ENCODE measurements at regions not wholly inside any gene's neighbourhood (a gene's known extent, or its start where the extent isn't known, plus 50 kb on each side); places are given as distances from the start of the nearest gene placed in this dataset.
A peak's percentile ranks its signal among the peaks of the same experiment; 100 is the strongest.

DNA sequence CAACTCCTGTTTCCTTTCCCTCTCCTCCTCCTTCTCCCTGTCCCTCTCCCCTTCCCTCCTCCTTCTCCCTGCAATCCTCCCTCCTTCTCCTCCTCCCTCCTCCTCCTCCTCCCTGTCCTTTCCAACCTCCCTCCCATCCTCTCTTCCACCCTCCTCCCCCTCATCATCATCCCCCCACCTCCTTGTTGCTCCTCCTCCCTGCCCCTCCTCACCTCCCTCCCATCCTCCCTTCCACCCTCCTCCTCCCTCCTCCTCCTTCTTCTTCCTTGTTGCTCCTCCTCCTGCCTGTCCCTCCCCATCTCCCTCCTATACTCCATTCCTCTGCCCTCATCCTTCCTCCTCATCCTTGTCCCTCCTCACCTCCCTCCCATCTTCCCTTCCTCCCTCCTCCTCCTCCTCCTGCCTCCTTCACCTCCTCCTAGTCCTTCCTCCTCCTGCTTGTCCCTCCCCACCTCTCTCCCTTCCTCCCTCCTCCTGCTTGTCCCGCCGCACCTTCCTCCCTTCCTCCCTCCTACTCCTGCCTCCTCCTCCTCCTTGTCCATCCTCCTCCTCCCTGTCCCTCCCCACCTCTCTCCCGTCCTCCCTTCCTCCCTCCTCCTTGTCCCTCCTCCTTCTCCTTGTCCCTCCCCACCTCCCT lies 222.5 kb downstream of the IRF8 start:
- peaks cover 28% of the 10 kb centered on the region for H3K27me3 Mint-ChIP-seq (ENCODE audit: unreplicated experiment)
- DNase-seq (ENCODE audit: extremely low spot score, unreplicated experiment) = peak; percentile 36
- TF ChIP-seq, protein P1, sequence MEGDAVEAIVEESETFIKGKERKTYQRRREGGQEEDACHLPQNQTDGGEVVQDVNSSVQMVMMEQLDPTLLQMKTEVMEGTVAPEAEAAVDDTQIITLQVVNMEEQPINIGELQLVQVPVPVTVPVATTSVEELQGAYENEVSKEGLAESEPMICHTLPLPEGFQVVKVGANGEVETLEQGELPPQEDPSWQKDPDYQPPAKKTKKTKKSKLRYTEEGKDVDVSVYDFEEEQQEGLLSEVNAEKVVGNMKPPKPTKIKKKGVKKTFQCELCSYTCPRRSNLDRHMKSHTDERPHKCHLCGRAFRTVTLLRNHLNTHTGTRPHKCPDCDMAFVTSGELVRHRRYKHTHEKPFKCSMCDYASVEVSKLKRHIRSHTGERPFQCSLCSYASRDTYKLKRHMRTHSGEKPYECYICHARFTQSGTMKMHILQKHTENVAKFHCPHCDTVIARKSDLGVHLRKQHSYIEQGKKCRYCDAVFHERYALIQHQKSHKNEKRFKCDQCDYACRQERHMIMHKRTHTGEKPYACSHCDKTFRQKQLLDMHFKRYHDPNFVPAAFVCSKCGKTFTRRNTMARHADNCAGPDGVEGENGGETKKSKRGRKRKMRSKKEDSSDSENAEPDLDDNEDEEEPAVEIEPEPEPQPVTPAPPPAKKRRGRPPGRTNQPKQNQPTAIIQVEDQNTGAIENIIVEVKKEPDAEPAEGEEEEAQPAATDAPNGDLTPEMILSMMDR (IDR thresholded peaks at IDR 0.05) = no peak
- H3K9me3 Mint-ChIP-seq (ENCODE audit: unreplicated experiment) = no peaks in the 10 kb centered on the region
- H3K36me3 Mint-ChIP-seq (ENCODE audit: unreplicated experiment) = no peaks in the 10 kb centered on the region
- H3K4me3 Mint-ChIP-seq (ENCODE audit: unreplicated experiment) = no peak overlapping the region
- H3K4me1 Mint-ChIP-seq (ENCODE audit: unreplicated experiment) = peaks cover 2% of the 10 kb centered on the region
- H3K27ac Mint-ChIP-seq (ENCODE audit: unreplicated experiment) = no peak overlapping the region

DNA sequence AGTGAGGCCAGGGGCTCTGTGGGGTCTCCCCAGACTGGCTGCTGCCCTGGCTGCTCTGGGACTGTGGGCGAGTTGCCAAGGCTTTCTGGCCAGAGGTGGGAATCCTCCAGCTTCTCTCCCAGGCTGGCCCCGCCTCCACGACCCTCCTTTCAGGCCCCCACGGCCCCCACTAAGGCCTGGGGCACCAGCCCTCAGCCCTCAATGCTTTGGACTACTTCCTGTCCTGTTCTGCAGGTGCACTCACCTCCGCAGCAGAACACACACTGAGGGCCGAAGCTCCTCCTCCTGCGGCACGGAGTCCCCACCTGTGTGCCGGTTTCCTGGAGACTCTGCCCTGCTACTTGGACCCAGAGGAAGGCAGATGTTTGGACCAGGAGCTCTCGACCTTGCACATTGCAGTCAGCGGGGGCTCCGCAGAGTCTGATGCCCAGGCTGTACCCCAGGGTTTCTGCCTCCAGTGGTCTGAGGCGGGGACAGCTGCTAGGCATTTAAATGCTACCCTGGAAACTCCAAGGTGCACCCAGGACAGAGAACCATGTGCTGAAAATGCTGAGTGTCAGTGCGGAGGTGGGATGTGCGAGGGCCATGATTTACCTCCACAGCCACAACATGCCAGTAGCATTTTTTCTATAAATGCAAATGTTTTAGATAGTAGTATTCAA lies 223.8 kb downstream of the IRF8 start:
- Mint-ChIP-seq H3K4me3 (ENCODE audit: unreplicated experiment) (no peak overlapping the region), H3K36me3 (ENCODE audit: unreplicated experiment) (no peaks in the 10 kb centered on the region)

DNA sequence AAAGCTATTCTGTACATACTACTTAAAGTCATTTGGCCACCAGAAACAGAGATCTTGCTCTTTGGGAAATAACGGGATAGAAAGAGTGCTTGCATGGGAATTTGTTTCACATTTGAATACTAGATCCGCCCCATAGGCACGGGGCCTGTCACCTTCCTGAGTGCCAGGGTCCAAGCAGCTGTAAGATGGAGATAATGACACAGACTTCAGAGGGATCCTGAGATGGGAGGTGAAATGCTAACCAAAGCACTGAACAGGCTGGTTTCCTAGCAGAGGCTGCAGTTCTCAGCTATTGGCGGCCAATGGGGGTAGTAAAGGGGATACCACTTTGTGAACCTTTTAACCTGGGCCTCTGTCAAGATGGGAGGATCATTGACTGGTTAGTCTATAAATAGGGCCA lies 225.4 kb downstream of the IRF8 start:
- Mint-ChIP-seq H3K9me3 (ENCODE audit: unreplicated experiment) (no peaks in the 10 kb centered on the region), H3K27ac (ENCODE audit: unreplicated experiment) (no peak overlapping the region), H3K4me1 (ENCODE audit: unreplicated experiment) (no peaks in the 10 kb centered on the region), H3K4me3 (ENCODE audit: unreplicated experiment) (no peak overlapping the region), H3K27me3 (ENCODE audit: unreplicated experiment) (peaks cover 25% of the 10 kb centered on the region), H3K36me3 (ENCODE audit: unreplicated experiment) (no peaks in the 10 kb centered on the region)
- DNase-seq (ENCODE audit: extremely low spot score, unreplicated experiment) = peak; percentile 53
- TF ChIP-seq, protein P1 (IDR thresholded peaks at IDR 0.05) = no peak

More for the DNA sequence above, 223.8 kb downstream of the IRF8 start:
- Mint-ChIP-seq H3K4me1 (ENCODE audit: unreplicated experiment) (peaks cover 2% of the 10 kb centered on the region), H3K27me3 (ENCODE audit: unreplicated experiment) (peaks cover 28% of the 10 kb centered on the region), H3K9me3 (ENCODE audit: unreplicated experiment) (no peaks in the 10 kb centered on the region), H3K27ac (ENCODE audit: unreplicated experiment) (no peak overlapping the region)
- peak; percentile 83 for DNase-seq (ENCODE audit: extremely low spot score, unreplicated experiment)
- TF ChIP-seq, protein P1 (IDR thresholded peaks at IDR 0.05) = no peak

DNA sequence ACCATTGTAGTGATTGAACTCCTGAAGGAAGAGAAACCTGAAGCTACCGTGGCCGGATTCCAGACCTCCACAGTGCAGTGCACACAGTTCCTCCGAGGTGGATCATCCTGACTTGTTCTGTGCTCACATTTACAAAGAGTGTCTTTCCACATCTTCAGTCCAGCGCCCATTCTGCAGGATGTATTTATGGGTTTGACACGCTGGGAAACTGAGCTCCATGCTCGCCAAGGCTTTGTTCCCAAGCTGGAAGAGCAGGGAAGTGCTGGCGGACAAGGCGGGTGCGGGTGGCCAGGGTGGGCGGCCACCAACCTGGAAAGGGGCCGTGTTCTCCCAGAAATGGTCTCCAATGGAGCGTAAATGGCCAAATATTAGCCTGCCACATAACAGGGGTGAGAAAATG lies 227.9 kb downstream of the IRF8 start:
- Mint-ChIP-seq H3K4me1 (ENCODE audit: unreplicated experiment) (no peaks in the 10 kb centered on the region), H3K27ac (ENCODE audit: unreplicated experiment) (no peak overlapping the region), H3K4me3 (ENCODE audit: unreplicated experiment) (no peak overlapping the region), H3K27me3 (ENCODE audit: unreplicated experiment) (peaks cover 27% of the 10 kb centered on the region), H3K9me3 (ENCODE audit: unreplicated experiment) (no peaks in the 10 kb centered on the region), H3K36me3 (ENCODE audit: unreplicated experiment) (no peaks in the 10 kb centered on the region)
- TF ChIP-seq, protein P1 (IDR thresholded peaks at IDR 0.05) = no peak
- DNase-seq (ENCODE audit: extremely low spot score, unreplicated experiment) = peak; percentile 51

DNA sequence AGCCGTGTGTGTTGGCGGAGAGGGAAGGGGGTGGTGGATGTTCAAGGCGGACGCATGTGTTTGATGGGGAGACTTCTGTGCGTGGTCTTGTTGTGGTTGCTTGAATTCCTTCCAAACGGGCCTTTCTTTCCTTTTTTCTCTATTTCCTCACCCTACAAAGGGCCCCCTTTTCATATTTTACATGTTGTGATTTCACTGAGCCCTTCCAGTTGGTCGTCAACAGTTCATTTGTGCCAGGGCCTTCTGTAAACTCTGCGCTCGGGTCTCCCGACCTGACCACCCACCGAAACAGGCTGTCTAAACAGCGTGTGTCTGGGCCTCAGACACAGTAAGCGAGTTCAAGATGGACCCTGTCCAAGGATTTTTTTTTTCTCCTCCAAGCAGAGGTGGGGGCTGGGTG lies 228.4 kb downstream of the IRF8 start:
- H3K27ac Mint-ChIP-seq (ENCODE audit: unreplicated experiment) = no peak overlapping the region
- no peaks in the 10 kb centered on the region for H3K9me3 Mint-ChIP-seq (ENCODE audit: unreplicated experiment)
- peak; percentile 49 for DNase-seq (ENCODE audit: extremely low spot score, unreplicated experiment)
- TF ChIP-seq, protein P1 (IDR thresholded peaks at IDR 0.05) = no peak
- peaks cover 27% of the 10 kb centered on the region for H3K27me3 Mint-ChIP-seq (ENCODE audit: unreplicated experiment)
- no peaks in the 10 kb centered on the region for H3K36me3 Mint-ChIP-seq (ENCODE audit: unreplicated experiment)
- H3K4me1 Mint-ChIP-seq (ENCODE audit: unreplicated experiment) = no peaks in the 10 kb centered on the region
- no peak overlapping the region for H3K4me3 Mint-ChIP-seq (ENCODE audit: unreplicated experiment)
